Activated T-cell treated with anti-CD3 and anti-CD28 coated beads, Interleukin-2, amount 50 U/mL, for 48 hours (primary cell): ENCODE measurements at regions not wholly inside any gene's neighbourhood (a gene's known extent, or its start where the extent isn't known, plus 50 kb on each side); places are given as distances from the start of the nearest gene placed in this dataset.
"Not testable (repeated sequence)": the region's sequence is repeated elsewhere in the genome, so short reads cannot be mapped to it uniquely, and the experiment has no call there.

Experiments used
- DNase-seq, 2 experiments: peaks; one replicate each; pipeline ENCODE4 v3.0.0-alpha.2; 2020

GRCh38 chr7:153891990-153892389 is 160.2 kb upstream of the DPP6 start:
- DNase-seq: no peak

GRCh38 chr7:153902862-153903261 is 149.3 kb upstream of the DPP6 start:
- no peak for DNase-seq

- no peak for DNase-seq
These were observed 140.0 kb upstream of the DPP6 start for GRCh38 chr7:153912211-153912610.

GRCh38 chr7:153920126-153920525 is 132.1 kb upstream of the DPP6 start:
- DNase-seq: no peak

GRCh38 chr7:153920897-153921296 is 131.3 kb upstream of the DPP6 start:
- no peak for DNase-seq

GRCh38 chr7:153921408-153921807 is 130.8 kb upstream of the DPP6 start:
- no peak for DNase-seq

- no peak for DNase-seq
These were observed 121.5 kb upstream of the DPP6 start for GRCh38 chr7:153930696-153931095.

- DNase-seq: no peak
These were observed 118.2 kb upstream of the DPP6 start for GRCh38 chr7:153934048-153934447.

- DNase-seq: no peak
These were observed 117.6 kb upstream of the DPP6 start for GRCh38 chr7:153934629-153935028.

GRCh38 chr7:153935095-153935494 is 117.1 kb upstream of the DPP6 start:
- no peak for DNase-seq

GRCh38 chr7:153938451-153938850 is 113.7 kb upstream of the DPP6 start:
- no peak for DNase-seq

- no peak for DNase-seq
These were observed 113.0 kb upstream of the DPP6 start for GRCh38 chr7:153939177-153939576.

GRCh38 chr7:153939654-153940053 is 112.5 kb upstream of the DPP6 start:
- no peak for DNase-seq

- DNase-seq: no peak
These were observed 111.1 kb upstream of the DPP6 start for GRCh38 chr7:153941061-153941460.

GRCh38 chr7:153942036-153942435 is 110.2 kb upstream of the DPP6 start:
- DNase-seq: no peak

GRCh38 chr7:153943457-153943856 is 108.7 kb upstream of the DPP6 start:
- DNase-seq: no peak

- no peak for DNase-seq
These were observed 108.3 kb upstream of the DPP6 start for GRCh38 chr7:153943861-153944260.

GRCh38 chr7:153948060-153948459 is 104.1 kb upstream of the DPP6 start:
- DNase-seq: no peak

- no peak for DNase-seq
These were observed 100.9 kb upstream of the DPP6 start for GRCh38 chr7:153951316-153951715.

GRCh38 chr7:153954477-153954876 is 97.7 kb upstream of the DPP6 start:
- no peak for DNase-seq

GRCh38 chr7:153957677-153958076 is 94.5 kb upstream of the DPP6 start:
- not testable (repeated sequence) for DNase-seq

GRCh38 chr7:153958381-153958780 is 93.8 kb upstream of the DPP6 start:
- DNase-seq: not testable (repeated sequence)

GRCh38 chr7:153958789-153959188 is 93.4 kb upstream of the DPP6 start:
- DNase-seq: not testable (repeated sequence)

GRCh38 chr7:153964481-153965112 is 87.6 kb upstream of the DPP6 start:
- DNase-seq: not testable (repeated sequence)

GRCh38 chr7:153969016-153969415 is 83.2 kb upstream of the DPP6 start:
- DNase-seq: not testable (repeated sequence)
